ENCODE measurements at regions not wholly inside any gene's neighbourhood (a gene's known extent, or its start where the extent isn't known, plus 50 kb on each side); places are given as distances from the start of the nearest gene placed in this dataset.

GRCh38 chr5:129341306-129341705 is 118.8 kb upstream of the ADAMTS19 start:
- DNase-seq: peak; percentile 39

GRCh38 chr5:129342796-129343195 is 117.3 kb upstream of the ADAMTS19 start:
- DNase-seq: no peak

DNA sequence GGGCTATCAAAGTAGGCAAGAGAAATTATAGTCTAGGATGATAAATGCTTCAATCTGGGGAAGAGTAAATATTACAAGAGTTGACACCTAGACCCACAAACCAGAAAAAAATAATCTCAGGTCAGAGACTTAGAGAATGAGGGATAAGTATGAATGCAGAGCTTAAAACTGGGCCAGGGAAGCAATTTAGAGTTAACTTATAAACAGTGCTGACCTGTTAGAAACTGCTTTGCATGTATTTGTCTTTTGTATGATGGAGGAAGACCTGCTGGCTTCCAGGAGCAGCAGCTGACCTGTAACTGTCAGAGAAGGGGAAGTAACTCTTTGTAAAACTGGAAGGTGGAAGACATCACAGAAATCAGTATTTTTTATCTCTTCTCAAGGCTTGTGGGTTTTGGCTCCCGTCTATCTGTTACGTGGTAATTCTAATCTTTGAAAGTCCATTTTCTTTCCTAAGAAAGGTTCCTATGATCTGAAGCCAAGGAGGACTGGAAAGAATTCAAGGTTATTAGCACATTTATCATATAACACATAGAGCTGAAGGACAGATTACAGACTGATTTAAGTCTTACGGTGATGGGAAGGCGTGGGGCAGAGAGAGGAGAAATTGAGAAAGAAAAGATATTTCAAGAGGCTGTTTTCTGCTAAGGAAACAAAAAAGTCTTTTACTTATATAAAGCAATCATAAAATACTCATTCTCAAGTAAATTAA is 114.7 kb upstream of the ADAMTS19 start:
- no peak for DNase-seq

GRCh38 chr5:129356846-129357245 is 103.3 kb upstream of the ADAMTS19 start:
- no peak for DNase-seq

- DNase-seq: no peak
These were observed 102.0 kb upstream of the ADAMTS19 start for GRCh38 chr5:129358069-129358468.

- no peak for DNase-seq
These were observed 100.6 kb upstream of the ADAMTS19 start for GRCh38 chr5:129359450-129359849.

- no peak for DNase-seq
These were observed 98.6 kb upstream of the ADAMTS19 start for GRCh38 chr5:129361441-129362025.

GRCh38 chr5:129362456-129362855 is 97.6 kb upstream of the ADAMTS19 start:
- DNase-seq: no peak

- no peak for DNase-seq
These were observed 96.1 kb upstream of the ADAMTS19 start for GRCh38 chr5:129363991-129364390.

DNA sequence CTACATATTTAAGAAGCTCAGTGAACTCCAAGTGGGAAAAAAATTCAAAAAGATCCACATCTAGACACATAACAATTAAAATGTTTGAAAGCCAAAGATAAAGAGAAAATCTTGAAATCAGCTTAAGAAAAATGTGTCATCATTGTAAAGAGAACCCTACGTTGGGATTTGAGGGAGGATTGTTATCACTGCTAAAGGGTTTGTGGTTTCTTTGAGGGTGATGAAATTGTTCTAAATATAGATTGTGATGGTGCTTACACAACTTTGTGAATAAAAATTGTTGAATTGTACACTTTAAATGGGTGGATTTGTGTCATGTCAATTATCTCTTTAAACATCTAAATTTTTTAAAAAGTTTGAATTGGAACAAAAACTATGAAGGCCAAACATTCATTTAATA is 92.2 kb upstream of the ADAMTS19 start:
- DNase-seq: no peak

- no peak for DNase-seq
These were observed 88.1 kb upstream of the ADAMTS19 start for GRCh38 chr5:129372025-129372424.

- DNase-seq: no peak
These were observed 82.6 kb upstream of the ADAMTS19 start for GRCh38 chr5:129377504-129377903.

DNA sequence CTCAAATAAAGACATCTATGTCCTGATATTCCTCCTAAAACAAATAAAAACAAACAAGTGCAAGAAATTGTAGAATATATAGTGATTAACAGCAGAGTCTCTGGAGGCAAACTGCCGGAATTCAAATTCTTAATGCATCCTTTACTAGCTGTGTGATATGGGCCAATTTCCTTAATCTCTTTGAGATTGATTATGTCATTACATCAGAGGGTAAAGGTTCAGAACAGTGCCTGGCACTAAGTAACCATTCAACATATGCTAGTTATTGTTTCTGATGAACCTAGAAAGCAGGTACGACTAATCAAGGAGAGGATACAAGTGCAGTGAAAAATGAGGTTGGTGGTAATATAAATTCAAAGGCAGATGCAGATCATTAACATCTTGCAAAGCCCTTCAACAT is 81.1 kb upstream of the ADAMTS19 start:
- DNase-seq: no peak

GRCh38 chr5:129379406-129379805 is 80.7 kb upstream of the ADAMTS19 start:
- DNase-seq: no peak

- peak; percentile 13 for DNase-seq
These were observed 77.0 kb upstream of the ADAMTS19 start for GRCh38 chr5:129382921-129383672.

DNA sequence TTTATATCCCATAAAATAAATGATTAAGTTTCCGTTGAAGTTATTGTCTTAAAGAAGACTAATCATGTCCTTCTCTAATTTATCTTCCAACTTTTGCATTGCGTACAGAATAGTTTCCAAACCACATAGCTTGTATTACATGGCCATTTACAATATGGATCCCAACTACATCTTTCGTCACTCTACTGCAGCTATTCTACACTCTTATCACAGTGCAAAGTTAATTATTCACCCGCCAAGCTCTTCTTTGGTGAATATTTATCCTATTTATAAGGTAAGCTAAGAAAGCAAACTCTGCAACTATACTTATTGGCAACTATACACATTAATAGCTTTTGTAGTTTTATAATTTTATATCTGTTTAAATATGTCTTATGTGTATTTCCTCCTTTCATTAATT is 75.9 kb upstream of the ADAMTS19 start:
- no peak for DNase-seq

- no peak for DNase-seq
These were observed 75.4 kb upstream of the ADAMTS19 start for GRCh38 chr5:129384736-129385135.

DNA sequence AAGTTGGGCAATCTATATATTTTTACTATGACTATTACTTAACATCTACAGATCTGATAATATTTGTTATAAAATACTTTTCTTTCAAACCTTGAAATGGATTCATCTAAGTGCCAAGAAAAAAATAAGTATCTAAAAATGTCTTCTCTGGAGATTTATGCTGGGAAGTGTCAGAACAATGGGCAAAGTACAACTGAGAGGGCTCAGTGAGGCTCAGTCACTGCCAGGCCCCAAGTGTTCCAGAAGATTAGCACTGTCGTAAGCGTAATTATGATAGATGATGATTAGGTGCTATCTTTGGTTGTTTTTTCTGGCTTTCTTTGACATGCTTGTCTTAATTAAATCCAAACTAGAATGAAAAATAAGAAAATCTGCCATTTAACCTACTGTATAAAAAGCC is 72.2 kb upstream of the ADAMTS19 start:
- DNase-seq: no peak

DNA sequence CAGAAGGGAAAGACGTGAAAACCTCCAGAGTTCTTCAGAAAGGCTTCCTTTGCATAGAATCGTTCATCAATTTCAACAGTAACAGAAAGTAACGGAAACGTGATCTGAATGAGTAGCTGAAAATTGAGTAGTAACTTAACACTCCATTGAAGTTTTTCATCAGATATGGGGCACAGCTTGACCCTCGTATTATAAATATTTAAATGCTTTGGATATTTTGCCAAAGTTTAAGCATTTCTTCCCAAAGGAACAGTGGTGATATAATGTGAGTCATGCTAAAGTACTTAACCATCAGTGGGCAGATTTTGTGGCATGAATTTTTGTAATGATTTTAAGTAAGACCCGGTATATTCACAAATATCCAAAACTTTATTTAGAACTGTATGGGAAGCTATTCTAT is 67.4 kb upstream of the ADAMTS19 start:
- DNase-seq: no peak

DNA sequence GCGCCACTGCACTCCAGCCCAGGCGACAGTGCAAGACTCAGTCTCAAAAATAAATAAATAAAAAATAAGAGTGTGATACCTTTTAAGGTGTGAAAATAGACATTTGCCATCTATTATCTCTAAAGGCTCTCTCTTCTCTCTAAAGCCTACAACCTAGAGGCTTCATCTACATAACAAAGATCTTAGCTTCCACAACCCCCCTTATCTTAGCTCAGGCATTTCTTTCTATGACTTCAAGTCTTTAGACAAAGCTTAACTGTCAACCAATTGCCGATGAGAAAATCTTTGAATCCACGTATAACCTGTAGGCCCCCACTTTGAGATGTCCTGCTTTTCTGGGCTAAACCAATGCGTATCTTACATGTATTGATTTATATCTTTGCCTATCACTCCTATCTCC is 64.9 kb upstream of the ADAMTS19 start:
- DNase-seq: no peak

GRCh38 chr5:129398026-129398678 is 61.9 kb upstream of the ADAMTS19 start:
- DNase-seq: no peak

DNA sequence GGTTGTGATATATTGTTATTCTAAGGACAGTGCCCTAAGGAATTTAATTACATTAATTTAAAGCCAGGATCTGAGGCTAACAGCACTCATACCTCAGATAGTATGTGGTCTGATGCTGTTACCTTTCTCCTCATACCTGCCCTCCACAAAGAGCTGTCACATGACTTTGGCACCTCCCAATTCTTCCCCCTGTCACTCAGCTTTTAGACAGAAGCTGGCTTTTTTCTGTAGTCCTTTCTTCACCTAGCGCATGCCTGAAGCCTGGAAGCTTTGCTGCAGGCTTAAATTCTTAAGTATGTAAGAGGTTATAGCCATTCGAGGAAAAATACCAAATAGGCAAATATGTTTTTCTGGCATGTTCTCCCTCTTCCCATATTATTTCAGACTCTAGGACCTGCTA is 61.0 kb upstream of the ADAMTS19 start:
- no peak for DNase-seq

GRCh38 chr5:129400395-129400983 is 59.6 kb upstream of the ADAMTS19 start:
- peak; percentile 12 for DNase-seq
